Right lobe of liver (tissue), 4 donors: ENCODE measurements at regions not wholly inside any gene's neighbourhood (a gene's known extent, or its start where the extent isn't known, plus 50 kb on each side); places are given as distances from the start of the nearest gene placed in this dataset.

Experiments used
- POLR2A ChIP-seq: fragments of 450-650 bp; IDR thresholded peaks from one replicate; pipeline ENCODE4 v1.6.1; 2017; ENCODE audit warnings: antibody characterized with exemption, mild to moderate bottlenecking
- TF ChIP-seq, protein P1 (sequence below), 4 donors: fragments of 200-600 bp in 3 of 4; fragments of 450-650 bp in 1 of 4; IDR thresholded peaks; one replicate each; pipeline versions ENCODE4 v1.5.1 to v1.8.0; 2016 to 2022; ENCODE audit warnings: antibody characterized with exemption in 4 of 4, mild to moderate bottlenecking in 2 of 4
- donor health status: DM: no; HTN: no; CAD: no.
- donor health status: DM: no; HTN: no; CAD: no.
- donor health status: DM: no; HTN: yes; CAD: no.

DNA sequence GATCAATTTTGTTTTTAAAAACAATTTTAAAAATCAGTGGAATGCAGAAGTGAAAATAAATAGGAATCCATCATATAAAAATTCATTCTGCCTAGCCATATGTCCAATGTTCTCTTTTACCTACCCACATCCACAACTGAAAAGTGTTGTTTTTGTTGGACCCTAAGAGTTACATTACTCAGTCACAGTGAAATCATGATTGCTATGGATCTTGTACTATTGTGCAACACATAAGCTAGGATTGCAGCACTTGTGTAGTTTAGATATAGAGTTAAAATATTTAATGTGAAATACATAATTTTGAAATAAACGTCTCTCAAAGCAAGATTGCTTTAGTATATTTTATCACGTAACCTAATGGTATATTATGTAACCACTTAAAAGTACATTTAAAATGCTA, 213.3 kb upstream of the CLEC14A start:
- TF ChIP-seq POLR2A, result no peak
- TF ChIP-seq, protein P1, sequence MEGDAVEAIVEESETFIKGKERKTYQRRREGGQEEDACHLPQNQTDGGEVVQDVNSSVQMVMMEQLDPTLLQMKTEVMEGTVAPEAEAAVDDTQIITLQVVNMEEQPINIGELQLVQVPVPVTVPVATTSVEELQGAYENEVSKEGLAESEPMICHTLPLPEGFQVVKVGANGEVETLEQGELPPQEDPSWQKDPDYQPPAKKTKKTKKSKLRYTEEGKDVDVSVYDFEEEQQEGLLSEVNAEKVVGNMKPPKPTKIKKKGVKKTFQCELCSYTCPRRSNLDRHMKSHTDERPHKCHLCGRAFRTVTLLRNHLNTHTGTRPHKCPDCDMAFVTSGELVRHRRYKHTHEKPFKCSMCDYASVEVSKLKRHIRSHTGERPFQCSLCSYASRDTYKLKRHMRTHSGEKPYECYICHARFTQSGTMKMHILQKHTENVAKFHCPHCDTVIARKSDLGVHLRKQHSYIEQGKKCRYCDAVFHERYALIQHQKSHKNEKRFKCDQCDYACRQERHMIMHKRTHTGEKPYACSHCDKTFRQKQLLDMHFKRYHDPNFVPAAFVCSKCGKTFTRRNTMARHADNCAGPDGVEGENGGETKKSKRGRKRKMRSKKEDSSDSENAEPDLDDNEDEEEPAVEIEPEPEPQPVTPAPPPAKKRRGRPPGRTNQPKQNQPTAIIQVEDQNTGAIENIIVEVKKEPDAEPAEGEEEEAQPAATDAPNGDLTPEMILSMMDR (IDR thresholded peaks at IDR 0.05), result no peak
